SKM-1 treated with dmso at 0.1 percent for 144 hours (cell line): ENCODE measurements at regions not wholly inside any gene's neighbourhood (a gene's known extent, or its start where the extent isn't known, plus 50 kb on each side); places are given as distances from the start of the nearest gene placed in this dataset.

Source experiments
- DNase-seq: peaks from one replicate; lab custom pipeline; 2025; ENCODE audit not compliant: unreplicated experiment; lab: John Stamatoyannopoulos, UW

DNA sequence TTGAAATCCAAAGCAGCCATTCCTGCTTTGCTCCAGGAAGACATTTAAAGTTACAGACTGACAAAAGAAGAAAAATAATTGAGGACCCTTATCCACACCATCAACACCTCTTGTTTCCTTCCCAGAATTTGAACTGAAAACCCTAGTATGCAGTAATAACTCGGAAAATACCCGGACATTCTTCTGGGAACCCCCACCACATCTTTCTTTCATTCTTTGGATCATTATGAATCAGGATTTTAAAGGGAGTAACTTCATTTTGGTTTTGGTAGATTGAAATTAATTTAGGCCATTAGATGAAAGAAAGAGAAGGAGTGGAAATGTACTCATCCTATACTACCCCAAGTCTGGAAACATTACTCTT, 213.8 kb upstream of the MARCKS start:
- DNase-seq: no peak

DNA sequence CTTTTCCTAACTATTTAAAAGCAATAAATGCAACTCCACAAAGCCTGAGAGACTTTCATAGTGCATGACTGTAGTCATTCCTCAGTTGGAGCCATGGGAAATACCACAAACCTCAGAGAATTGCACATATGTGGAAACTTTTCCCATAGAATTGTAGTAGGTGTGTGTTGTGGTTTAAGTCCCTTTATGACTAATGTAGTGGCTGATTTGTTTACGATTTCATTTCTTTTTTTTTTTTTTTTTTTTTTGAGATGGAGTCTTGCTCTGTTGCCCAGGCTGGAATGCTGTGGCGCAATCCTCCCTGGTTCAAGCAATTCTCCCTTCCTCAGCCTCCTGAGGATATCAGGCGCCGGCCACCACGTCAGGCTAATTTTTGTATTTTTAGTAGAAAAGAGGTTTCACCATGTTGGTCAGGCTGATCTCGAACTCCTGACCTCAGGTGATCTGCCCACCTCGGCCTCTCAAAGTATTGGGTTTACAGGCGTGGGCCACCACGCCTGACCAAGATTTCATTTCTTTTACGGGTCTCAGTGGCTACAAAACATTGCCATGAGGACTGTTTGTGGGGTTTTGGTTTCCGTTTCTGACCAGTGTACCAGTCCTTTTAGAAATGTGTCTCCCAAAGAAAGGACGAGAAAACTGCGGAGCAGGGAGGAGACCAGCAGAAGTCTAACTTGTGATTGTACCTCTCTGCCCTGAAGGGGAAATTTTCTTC, 212.1 kb upstream of the MARCKS start:
- no peak for DNase-seq

DNA sequence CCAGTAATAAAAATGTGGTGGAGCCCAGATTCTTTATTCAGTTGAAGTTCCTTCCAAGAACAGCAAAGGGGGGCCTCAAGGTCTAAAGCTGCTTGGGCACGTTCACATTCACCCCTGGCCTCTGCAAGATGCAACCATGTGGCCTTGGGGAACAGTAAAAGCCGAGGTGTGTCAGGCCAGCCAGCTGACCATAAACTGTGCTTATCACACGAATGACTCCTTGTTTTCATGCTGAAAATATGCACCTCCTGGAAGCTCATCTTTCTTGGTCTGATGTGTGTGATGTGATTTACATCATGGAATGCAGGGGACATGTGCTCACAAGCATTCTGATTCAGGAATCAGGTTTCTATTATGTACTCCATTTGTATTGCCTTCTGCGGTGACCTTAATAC, 211.6 kb upstream of the MARCKS start:
- no peak for DNase-seq

DNA sequence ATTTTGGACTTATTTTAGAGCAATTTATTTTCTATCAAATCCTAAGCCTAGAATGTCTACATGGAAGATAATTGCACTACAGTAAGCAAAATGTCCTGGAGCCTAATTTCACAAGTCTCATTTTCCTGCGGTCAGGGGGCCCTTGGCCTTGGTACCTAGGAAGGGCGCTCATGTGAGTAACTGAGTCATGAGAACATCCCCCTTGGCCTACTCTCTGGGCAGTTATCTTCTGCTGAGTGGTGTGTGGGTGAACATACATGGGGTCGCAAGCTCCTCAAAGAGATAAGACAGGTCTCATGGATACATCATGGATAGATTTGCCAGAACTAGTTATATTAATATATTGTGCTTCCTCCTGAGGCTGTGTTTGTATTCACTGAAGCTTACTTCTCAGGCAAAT, 211.2 kb upstream of the MARCKS start:
- no peak for DNase-seq

DNA sequence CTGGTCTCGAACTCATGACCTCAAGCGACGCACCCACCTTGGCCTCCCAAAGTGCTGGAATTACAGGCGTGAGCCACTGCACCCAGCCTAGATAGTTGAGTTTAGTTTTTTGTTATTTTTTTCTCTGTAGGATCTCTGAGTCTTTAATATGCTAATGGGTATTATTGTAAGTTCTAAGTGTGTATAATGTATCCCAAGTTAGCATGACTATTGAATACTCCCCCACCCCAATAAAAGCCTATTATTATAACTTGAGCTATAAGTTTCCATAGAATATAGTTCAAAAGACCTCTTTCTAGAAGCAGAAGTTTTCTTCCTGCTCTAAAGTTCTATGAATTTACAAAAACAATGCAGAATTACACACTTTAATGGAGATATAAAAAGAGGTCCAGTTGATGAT, 210.4 kb upstream of the MARCKS start:
- DNase-seq: no peak

DNA sequence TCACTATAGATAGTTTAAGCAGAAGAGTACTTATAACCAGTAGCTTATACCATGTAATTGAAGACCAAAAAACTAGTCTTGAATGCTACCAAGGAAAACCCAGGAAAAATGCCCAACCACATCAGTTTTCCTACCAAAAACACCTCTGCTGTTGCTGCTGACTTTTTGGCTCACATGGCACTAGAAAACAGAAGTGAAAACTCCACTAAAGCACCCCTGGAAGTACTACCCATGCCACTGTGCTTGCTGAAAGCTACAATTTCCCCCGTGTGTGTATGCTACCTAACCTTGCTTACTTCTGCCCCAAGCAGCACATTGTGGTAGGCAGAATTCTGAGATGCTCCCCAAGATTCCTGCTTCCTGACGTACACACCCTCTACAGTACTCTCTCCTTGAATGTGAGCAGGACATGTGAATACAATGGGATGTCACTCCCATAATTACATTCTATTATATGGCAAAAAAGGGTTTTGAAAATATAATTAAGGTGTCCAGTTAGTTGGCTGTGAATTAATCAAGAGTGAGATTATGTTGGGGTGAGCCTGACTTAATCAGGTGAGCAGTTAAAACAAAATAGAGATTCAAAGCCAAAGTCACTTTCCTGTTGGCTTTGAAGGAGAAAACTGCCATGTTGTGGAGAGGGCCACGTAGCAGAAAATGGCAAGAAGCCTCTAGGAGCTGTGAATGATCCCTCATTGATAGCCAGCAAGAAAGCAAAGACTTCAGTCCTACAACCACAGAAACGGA, 209.8 kb upstream of the MARCKS start:
- no peak for DNase-seq

DNA sequence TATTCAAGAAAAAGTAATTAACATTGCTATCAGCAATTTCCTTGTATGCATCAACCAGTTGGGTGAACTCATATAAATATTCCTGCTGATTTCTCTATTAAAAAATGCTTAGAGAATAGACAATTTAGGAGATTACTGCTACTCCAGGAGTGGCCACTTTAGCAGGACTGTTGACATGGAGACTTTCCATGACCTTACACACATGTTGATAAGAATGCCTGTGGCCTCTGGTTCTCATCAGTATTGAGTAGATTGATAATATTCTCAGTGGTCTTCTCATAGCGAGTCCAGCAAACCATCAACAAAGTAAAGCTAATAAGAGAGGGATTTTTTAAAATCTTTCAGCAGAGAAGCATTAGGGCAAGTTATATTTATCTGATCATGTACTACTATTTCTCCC, 208.4 kb upstream of the MARCKS start:
- no peak for DNase-seq

DNA sequence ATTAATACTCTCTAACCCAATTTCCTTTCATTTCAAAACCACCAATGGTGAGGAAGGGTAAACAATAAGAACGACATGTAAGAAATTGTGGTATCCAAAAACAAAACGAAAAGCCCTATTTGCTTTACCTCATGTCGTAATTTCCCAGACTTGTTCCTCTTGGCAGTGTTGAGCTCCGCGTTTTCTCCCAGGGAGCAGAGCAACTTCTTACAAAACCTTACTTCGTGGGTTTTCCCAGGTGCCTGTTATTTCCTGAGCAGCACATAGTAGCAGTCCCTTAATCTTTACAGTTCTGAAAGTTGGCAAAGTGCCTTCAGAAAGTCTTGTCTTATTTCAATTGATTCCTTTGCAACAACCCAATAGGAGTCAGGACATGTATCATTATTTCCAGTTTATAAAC, 207.9 kb upstream of the MARCKS start:
- peak; percentile 21 for DNase-seq

DNA sequence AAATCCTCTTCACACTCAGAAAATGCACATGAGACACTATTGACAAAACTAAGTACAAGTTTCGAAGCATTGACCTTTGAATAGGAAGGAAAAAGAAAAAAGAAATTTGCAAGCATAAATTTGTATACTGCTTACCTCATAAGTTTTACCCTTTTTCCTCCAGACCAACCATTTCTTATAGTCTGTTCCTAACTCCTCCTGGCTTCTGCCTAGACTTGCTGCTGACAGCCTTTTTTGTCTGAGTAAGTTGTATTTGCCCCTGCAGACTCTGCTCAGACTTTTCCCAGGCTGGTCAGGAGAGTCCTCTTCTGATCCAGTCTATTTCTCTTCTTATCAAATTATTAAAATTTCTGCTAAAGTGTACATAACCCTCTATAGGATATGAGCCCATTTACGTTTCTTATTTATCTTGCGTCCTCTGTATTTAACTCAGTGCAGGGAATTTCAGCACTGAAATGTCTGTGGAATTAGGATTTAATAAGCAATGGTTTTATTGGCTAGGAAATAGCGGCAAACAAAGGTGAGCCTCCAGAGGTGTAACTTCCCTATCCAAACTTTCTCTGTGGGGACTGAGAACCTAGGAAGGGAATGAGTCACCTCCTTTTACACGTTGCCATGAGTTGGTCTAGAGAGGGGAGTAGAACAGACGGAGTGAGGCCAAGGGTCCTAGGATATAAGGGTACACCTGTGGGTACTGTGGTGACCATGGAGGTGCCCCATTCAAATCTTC, 207.1 kb upstream of the MARCKS start:
- no peak for DNase-seq

DNA sequence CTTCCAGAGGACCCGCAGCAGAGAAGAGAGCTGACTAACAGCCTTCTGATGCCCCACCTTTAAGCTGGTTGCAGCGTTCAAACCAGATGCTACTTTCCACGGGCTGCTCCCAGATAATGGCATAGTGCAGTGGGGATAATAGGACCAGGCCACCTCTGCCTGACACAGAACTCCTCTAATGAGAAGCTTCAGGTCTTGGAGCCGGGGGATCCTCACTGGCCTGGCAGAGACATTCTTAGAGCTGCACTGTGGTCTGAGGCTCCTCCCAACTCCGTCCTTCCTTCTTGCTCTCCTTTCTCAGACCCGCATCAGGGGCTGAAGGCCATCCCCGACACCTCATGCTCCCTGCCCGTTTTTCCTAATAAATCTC, 206.6 kb upstream of the MARCKS start:
- no peak for DNase-seq

DNA sequence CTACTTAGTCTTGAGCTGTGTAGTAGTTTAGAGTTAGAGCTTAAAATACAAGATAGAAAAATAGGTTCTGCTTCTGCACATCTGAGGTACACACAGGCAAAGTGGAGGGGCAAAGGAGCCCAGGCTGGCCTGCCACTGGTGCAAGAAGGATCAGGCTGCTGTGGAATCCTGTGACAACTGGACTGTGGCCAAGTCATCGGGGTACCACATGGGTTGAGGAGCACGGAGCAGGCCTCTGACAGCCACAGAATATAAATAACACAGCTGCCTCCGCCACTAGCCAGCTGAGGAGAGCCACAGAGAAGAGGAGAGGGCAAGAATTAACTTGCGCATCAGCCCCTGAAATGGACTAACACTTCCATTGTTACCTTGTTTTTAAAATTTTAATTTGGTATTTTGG, 206.0 kb upstream of the MARCKS start:
- DNase-seq: no peak

DNA sequence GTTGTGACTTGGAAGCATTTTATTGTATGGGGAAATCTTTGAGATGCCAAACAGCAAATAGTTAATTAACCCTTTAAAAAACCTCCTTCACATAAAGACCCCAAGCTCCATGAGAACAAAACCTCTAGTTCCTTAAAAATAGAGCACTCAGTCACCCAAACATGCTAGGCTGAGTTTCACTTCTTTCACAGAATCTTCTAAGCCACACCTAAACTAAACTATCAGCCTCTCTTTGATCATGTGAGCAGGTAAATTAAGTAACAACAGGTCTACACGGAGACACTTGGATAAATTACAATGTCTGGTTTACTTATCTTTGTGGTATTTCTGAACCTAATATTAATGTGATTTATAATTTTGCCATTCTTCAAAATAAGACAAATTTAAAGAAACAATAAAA, 205.2 kb upstream of the MARCKS start:
- DNase-seq: no peak

DNA sequence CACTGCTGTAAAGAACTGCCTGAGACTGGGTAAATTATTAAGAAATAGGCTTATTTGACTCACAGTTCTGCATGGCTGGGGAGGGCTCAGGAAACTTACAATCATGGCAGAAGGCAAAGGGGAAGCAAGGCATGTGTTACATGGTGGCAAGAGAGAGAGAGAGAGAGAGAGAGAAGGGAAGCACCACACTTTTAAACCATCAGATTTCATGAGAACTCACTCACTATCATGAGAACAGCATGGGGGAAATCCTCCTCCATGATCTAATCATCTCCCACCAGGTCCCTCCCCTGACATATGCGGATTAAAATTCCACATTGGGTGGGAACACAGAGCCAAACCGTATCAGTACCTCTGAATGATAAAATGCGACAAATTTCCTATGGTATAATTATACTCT, 203.9 kb upstream of the MARCKS start:
- DNase-seq: no peak

DNA sequence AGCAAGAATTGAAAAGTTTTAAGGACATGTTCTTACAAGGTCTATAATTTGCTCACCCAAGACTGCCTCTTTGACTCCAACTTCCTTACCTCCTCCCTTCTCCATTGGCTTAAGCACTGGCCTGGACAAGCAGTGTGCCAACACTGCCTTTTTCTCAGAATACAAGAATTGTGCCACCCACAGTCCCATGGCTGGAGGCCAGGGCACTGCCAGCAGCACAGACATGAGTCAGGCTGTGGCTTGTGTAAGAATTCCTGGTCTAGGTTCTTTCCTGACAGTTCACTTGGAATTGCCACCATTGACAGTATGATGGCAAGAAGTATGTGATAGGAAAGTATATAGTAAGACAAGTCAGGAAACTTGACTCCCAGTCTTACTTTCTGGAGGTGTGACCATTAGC, 202.7 kb upstream of the MARCKS start:
- no peak for DNase-seq

DNA sequence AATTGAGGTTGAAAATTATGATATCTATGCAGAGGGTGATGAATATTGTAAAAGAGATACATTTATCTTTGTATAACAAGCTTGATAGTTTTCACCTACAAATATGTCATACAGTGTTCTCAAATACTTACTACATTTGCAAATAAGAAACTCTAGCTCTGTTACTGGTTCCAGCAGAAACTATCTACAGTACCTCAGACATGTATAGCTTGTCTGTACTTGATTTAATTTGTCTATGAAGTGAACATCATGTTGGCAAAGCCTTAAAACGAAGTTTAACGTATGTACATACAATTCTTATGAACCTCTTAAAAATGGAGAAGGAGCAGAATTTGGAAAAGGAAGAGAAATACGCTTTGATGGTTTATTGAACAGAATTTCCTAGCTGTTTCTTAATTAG, 201.4 kb upstream of the MARCKS start:
- DNase-seq: no peak

DNA sequence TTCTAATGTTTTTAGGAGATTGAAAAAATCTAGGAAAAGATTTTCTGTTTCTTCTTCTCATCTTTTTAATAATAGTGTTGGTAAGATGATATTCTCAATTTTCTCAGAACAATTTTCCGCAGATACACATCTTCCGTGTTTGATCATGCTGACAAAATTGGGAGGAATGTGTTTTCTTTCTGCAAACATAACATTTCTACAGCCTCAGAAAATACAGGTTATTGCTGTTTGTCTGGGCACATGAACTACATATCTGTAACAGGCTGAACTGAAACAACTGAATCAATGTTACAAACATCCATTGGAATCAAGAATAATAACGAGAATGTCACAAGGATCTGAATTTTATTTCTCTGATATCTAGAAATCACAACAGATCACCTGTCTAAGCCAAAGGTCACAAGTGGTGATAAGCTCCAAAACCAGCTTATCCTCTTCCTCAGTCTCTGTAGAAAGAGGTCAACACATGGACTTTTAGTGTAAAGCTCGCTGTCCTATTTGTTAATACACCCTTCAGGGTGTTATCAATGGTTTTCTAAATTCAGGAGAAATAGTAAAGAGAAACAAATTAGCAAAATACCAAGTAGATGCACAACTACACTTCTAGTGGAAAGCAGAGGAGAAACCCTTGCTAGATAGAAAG, 197.3 kb upstream of the MARCKS start:
- no peak for DNase-seq

DNA sequence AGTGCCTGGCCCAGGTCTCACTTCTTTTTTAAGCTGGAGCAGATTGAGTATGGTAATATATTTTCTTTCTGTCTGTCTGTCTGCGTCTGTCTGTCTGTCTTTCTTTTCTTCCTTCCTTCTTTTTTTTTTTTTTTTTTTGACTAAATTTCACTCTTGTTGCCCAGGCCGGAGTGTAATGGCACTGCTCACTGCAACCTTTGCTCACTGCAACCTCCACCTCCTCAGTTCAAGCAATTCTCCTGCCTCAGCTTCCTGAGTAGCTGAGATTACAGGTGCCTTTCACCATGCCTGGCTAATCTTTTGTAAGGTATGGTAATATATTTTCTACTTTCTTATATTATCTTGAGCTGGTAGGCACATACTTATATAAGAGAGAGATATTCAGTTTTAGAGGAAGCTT, 196.3 kb upstream of the MARCKS start:
- DNase-seq: no peak

DNA sequence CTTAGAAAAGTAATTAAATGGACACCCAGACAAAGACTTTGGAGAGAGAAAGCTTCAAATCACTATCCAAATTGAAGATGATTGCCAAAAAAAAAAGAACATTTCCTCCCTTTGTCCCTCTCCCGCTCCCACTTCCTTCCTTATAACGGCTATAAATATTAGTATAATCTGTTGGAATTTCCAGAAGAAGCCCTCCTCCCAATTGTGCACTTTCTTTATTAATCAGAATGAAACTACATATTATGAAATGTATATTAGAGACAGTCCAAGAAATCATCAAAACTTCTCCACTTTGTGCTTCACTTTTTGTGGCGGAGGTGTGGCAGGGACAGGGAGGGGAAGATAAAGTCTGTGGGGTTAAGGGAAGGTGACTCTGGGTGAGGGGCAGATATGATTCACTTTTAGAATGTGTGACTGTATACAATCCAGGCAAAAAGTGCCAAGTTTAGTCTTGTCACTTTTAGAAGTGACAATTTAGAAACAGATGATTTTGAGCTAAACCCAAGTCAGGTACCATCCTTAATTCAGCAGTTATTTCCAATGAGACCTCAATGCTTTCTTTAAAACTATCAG, 195.0 kb upstream of the MARCKS start:
- DNase-seq: no peak

DNA sequence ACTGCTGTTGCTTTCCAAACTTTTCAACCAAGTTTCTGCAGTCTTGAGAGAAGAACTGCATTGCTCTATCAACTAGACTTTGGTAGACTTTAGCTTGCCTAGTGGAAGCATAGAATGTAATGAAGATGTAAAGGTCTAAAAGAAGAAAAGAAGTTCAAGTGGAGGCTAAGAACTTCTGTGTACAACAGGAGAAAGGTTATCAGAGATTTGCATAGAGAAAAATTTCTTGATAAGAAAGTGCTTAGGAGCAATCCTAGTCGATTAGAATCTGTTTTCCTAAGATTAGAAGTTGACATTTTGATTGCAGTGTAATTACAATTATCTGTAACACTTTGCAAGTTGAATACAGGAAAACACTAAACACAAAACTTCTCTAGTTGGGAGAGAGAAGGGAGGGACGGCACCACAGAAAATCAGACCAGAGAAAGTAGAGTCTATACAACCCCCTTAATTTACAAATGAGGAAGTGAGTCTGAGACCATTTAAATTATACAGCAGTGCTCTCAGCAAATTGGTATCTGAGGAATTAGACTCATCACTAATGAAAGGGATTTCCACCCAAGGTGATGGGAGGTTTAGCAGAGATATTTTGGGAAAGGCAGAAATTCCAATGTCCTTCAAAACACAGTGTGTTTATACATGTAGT, 194.3 kb upstream of the MARCKS start:
- DNase-seq: no peak

DNA sequence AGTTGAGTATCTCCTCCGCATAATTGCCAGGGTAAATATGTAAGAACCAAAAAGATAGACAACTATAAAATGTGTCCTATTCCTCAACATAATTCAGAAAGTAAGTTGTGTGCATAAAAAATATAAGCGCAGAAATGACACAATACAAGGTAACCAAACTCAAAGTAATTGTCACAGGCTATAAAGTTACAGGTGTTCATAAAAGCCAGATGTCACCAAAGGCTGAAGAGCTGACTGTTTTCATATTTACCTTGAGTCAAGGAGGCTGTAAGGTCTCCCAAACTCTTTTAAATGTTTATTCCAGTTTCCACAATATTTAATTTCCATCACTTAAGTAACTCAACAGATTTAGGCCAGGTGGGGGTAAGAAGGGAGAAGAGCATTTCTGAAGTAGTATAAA, 192.2 kb upstream of the MARCKS start:
- DNase-seq: no peak
